ENCODE measurements at regions not wholly inside any gene's neighbourhood (a gene's known extent, or its start where the extent isn't known, plus 50 kb on each side); places are given as distances from the start of the nearest gene placed in this dataset.

DNA sequence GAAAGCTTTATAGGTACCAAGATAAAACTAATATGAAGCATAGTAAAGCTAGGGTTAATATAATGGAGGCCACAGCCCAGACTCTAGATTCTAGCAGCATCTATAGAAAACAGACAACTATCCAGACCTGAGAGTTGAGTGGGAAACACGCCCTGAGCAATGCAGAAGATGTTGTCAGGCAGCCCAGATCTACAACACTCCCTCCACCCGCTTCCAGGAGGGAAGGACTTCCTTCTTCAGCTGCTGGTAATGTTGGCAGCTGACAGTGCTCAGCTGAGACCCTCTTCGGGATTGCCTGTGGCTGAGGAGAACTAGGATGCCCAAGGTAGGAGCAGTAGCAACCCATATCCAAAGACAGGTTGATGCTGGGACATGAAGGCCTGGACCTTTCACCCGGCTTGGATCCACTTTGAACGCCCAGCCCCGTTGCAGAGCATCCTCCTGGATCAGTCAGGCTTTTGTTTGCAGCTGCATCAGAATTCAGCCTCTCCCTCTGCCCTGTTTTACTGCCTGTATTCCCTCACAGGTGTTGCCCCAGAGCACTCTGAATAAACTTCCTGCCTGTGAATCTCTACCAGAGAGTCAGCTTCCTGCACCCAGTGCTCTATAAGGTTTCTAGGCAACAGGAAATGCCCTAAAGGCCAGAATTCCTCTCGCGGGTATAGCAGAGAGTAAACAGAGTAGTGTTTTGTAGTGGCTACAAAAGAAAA is 174.7 kb upstream of the IL12A start:
- peaks cover 7% of the 10 kb centered on the region for H3K27me3 Mint-ChIP-seq (ENCODE audit: low read depth)
- no peaks in the 10 kb centered on the region for H3K9me3 Mint-ChIP-seq
- CTCF ChIA-PET: no interaction called here
- H3K4me3 Mint-ChIP-seq: no peak overlapping the region
- no peak for DNase-seq
- no peaks in the 10 kb centered on the region for H3K36me3 Mint-ChIP-seq (ENCODE audit: low read depth)
- H3K4me1 Mint-ChIP-seq (ENCODE audit: low read depth): no peaks in the 10 kb centered on the region
- intact Hi-C loops (cut with micrococcal nuclease): no loop called here
- no peak overlapping the region for H3K27ac Mint-ChIP-seq

DNA sequence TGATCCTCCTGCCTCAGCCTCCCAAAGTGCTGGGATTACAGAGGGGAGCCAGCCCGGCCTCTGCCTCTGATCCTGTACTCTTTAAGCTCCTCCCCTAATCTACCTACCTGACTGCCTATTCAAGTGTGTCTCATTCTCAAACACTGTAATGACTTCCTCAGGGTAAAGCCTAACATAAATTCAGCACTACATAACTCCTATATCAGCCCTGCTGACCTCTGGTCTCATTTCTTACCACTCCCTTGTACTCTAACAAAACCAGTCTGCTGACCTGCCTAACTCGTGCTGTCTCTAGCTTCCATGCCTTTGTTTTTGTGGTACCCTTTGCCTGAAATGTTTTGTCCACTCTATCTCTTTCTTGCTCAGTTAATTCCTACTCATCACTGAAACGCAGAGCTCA is 172.1 kb upstream of the IL12A start:
- Mint-ChIP-seq H3K27ac (no peak overlapping the region), H3K4me3 (no peak overlapping the region), H3K4me1 (ENCODE audit: low read depth) (no peaks in the 10 kb centered on the region), H3K36me3 (ENCODE audit: low read depth) (no peaks in the 10 kb centered on the region), H3K9me3 (no peaks in the 10 kb centered on the region), H3K27me3 (ENCODE audit: low read depth) (peaks cover 7% of the 10 kb centered on the region)
- no peak for DNase-seq
- intact Hi-C loops (cut with micrococcal nuclease): no loop called here
- CTCF ChIA-PET: interaction anchor here (0.7 kb wide), 1 partner anchor 12 kb away, joined by 3 read pairs; no protein-coding TSS in a partner anchor

DNA sequence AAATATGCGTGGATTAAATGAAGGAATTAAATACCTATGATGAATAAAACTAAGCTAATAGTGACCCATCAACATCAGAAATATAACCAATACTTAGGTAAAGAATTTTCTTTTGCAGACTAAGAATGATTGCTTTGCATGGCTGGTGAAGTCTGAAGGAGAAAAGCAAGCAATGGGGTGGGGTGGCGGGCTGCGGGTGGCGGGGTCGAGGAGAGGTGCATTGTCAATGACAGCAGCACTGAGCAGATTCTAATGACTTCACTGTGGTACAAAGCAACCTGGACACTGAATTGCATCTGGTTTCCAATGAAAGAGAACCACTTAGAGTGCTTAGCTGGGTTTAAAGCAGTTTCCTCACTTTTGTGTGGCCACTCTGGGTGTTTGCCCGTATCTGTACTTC is 171.5 kb upstream of the IL12A start:
- Mint-ChIP-seq H3K4me1 (ENCODE audit: low read depth) (no peaks in the 10 kb centered on the region), H3K36me3 (ENCODE audit: low read depth) (no peaks in the 10 kb centered on the region), H3K27me3 (ENCODE audit: low read depth) (peaks cover 9% of the 10 kb centered on the region), H3K4me3 (no peak overlapping the region), H3K9me3 (no peaks in the 10 kb centered on the region), H3K27ac (no peak overlapping the region)
- CTCF ChIA-PET: no interaction called here
- no peak for DNase-seq
- intact Hi-C loops (cut with micrococcal nuclease): no loop called here

DNA sequence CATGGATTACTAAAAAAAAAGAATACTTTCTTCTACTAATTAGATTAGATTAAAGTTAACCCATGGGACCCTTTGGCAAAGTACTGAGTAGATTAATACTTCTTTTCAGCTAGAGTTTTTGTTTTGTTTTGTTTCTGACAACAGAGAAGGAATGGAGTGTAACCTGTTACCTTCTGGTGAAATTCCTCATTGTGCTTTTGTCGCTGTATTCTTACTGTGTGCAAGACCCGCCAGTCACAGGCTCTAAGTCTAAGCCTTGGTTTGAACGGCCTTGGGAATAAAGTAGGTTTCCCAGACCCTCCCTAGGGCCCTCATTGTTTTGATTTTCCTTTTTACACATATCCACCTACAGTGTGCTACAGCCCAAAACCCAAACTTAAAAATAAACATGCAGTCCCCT is 171.1 kb upstream of the IL12A start:
- no peak overlapping the region for H3K27ac Mint-ChIP-seq
- H3K4me1 Mint-ChIP-seq (ENCODE audit: low read depth): no peaks in the 10 kb centered on the region
- CTCF ChIA-PET: interaction anchor here (0.9 kb wide), 1 partner anchor 11 kb away, joined by 6 read pairs; no protein-coding TSS in a partner anchor
- H3K9me3 Mint-ChIP-seq: no peaks in the 10 kb centered on the region
- peaks cover 11% of the 10 kb centered on the region for H3K27me3 Mint-ChIP-seq (ENCODE audit: low read depth)
- no peaks in the 10 kb centered on the region for H3K36me3 Mint-ChIP-seq (ENCODE audit: low read depth)
- H3K4me3 Mint-ChIP-seq: no peak overlapping the region
- intact Hi-C loops (cut with micrococcal nuclease): no loop called here
- DNase-seq: no peak

DNA sequence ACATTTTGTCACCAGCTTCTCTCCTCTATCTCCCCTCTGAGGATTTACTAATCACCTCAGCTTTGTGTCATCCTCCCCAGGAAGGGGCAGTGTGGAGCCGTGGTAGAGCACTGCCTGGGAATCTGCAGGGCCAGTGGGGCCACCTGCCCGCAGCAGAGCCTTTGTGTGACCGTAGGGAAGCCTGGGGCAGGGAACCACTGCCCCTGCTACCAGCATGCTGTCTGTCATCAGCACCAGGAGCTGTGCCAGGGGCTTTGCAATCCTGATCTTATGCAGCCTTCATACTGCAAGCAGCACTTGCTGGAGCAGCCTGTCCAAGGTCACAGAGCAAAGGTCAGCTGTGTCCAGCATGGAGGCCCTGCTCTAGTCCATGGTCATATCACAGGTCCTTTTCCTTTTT is 170.2 kb upstream of the IL12A start:
- no peaks in the 10 kb centered on the region for H3K36me3 Mint-ChIP-seq (ENCODE audit: low read depth)
- H3K9me3 Mint-ChIP-seq: no peaks in the 10 kb centered on the region
- DNase-seq: no peak
- no peak overlapping the region for H3K27ac Mint-ChIP-seq
- CTCF ChIA-PET: interaction anchor here (0.9 kb wide), 1 partner anchor 10 kb away, joined by 6 read pairs; no protein-coding TSS in a partner anchor
- H3K4me1 Mint-ChIP-seq (ENCODE audit: low read depth): no peaks in the 10 kb centered on the region
- intact Hi-C loops (cut with micrococcal nuclease): no loop called here
- no peak overlapping the region for H3K4me3 Mint-ChIP-seq
- H3K27me3 Mint-ChIP-seq (ENCODE audit: low read depth): peaks cover 11% of the 10 kb centered on the region

DNA sequence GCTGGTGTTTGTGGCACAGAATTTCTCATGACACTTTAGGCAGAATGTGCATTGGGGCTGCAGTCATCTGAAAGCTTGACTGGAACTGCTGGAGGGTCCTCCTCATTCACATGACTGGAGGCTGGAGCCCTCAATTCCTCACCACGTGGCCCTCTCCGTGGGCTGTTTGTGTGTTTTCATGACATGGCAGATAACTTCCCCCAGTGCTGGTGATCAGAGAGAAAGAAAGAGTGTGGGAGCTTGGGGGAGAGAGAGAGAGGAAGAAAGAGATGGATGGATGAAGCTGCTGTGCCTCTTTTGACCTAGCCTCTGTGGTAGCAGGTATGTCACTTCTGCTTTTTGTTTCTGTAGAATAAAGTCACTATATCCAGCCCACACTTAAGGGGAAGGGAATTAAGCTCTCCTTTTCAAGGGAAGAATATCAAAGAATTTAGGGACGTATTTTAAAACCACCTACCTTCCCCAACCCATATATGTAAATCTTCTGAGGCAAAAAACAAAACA is 169.6 kb upstream of the IL12A start:
- H3K9me3 Mint-ChIP-seq: no peaks in the 10 kb centered on the region
- no peaks in the 10 kb centered on the region for H3K4me1 Mint-ChIP-seq (ENCODE audit: low read depth)
- DNase-seq: no peak
- no peaks in the 10 kb centered on the region for H3K36me3 Mint-ChIP-seq (ENCODE audit: low read depth)
- H3K27ac Mint-ChIP-seq: no peak overlapping the region
- intact Hi-C loops (cut with micrococcal nuclease): no loop called here
- CTCF ChIA-PET: interaction anchor here (0.6 kb wide), 1 partner anchor 39 kb away, joined by 5 read pairs; no protein-coding TSS in a partner anchor
- no peak overlapping the region for H3K4me3 Mint-ChIP-seq
- peaks cover 11% of the 10 kb centered on the region for H3K27me3 Mint-ChIP-seq (ENCODE audit: low read depth)

DNA sequence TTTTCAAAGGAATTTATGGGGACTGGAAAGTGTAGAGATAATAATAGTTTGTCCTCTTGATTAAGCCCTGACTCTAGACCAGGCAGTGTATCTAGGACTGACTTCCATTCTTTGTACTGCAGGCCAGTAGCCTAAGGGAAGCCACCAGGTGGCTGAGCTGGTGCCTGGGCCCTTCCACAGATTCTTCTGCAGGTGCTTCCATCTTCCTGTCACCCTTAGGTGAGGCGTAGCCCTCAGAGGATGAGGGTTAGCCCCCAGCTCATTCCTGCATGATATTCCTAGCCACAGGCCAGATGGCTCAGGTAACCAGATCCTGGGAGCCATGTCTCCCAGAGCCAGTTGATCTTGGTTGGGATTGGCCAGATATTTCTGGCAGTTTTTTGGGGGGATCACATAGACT is 169.0 kb upstream of the IL12A start:
- CTCF ChIA-PET: interaction anchor here (0.6 kb wide), 1 partner anchor 40 kb away, joined by 5 read pairs; no protein-coding TSS in a partner anchor
- Mint-ChIP-seq H3K4me1 (ENCODE audit: low read depth) (no peaks in the 10 kb centered on the region), H3K36me3 (ENCODE audit: low read depth) (no peaks in the 10 kb centered on the region), H3K27me3 (ENCODE audit: low read depth) (peaks cover 11% of the 10 kb centered on the region), H3K27ac (no peak overlapping the region), H3K9me3 (no peaks in the 10 kb centered on the region), H3K4me3 (no peak overlapping the region)
- no peak for DNase-seq
- intact Hi-C loops (cut with micrococcal nuclease): no loop called here

DNA sequence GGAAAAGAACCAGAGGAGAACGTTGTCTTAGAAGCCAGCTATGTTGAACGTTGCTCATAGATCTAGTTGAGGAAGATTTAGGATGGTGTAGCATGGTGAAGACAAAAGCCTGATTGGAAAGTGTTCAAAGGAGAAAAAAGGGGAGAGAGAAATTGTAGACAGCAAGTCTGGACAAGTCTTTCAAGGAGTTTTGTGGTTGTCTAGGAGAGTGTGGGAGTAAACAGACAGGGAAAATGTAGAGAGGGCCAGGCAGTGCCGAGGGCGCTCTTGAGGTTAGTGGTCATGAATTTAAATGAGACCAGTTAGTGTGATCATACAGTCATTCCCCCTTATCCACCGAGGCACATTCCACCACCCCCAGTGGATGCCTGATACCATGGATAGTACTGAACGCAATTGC is 167.5 kb upstream of the IL12A start:
- intact Hi-C loops (cut with micrococcal nuclease): no loop called here
- no peaks in the 10 kb centered on the region for H3K4me1 Mint-ChIP-seq (ENCODE audit: low read depth)
- H3K27me3 Mint-ChIP-seq (ENCODE audit: low read depth): peaks cover 11% of the 10 kb centered on the region
- no peak for DNase-seq
- H3K27ac Mint-ChIP-seq: no peak overlapping the region
- H3K4me3 Mint-ChIP-seq: no peak overlapping the region
- no peaks in the 10 kb centered on the region for H3K36me3 Mint-ChIP-seq (ENCODE audit: low read depth)
- H3K9me3 Mint-ChIP-seq: no peaks in the 10 kb centered on the region
- CTCF ChIA-PET: no interaction called here

DNA sequence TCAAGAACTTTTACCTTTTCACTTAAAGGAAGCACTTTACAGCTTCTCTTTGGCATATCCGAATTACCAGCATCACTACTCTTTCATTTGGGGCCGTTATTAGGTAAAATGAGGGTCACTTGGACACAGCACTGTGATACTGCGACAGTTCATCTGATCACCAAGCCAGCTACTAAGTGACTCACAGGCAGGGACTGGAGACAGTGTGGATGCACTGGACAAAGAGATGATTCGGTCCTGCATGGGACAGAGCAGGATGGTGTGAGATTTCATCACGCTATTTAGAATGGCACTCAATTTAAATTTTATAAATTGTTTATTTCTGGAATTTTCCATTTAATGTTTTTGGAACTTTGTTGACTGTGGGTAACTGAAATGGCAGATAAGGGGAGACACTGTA is 166.9 kb upstream of the IL12A start:
- CTCF ChIA-PET: interaction anchor here (0.7 kb wide), 1 partner anchor 1680 kb away, joined by 4 read pairs; no protein-coding TSS in a partner anchor
- peaks cover 8% of the 10 kb centered on the region for H3K27me3 Mint-ChIP-seq (ENCODE audit: low read depth)
- intact Hi-C loops (cut with micrococcal nuclease): no loop called here

DNA sequence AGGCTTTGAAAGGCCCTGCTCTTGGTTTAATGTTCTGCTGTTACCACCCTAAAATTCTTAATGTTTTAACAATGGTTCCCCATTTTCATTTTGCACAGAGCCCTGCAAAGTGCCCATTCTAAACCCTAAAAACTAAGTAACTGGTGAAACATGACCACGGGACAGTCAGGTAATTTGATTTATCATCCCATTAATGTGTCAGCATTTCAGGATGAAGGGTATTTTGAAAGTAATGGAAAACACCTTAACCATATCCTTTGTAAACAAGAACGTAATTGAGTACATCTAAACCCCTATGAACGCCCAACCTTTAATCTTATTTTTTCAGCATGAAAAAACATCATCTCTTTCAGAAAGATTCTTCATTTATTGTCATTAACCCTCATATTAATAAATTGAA is 164.9 kb upstream of the IL12A start:
- CTCF ChIA-PET: no interaction called here
- no peak overlapping the region for H3K27ac Mint-ChIP-seq
- intact Hi-C loops (cut with micrococcal nuclease): no loop called here
- H3K4me1 Mint-ChIP-seq (ENCODE audit: low read depth): no peaks in the 10 kb centered on the region
- H3K36me3 Mint-ChIP-seq (ENCODE audit: low read depth): no peaks in the 10 kb centered on the region
- H3K4me3 Mint-ChIP-seq: no peak overlapping the region
- H3K27me3 Mint-ChIP-seq (ENCODE audit: low read depth): peaks cover 9% of the 10 kb centered on the region
- no peaks in the 10 kb centered on the region for H3K9me3 Mint-ChIP-seq
- DNase-seq: no peak

More for the DNA sequence above, 166.9 kb upstream of the IL12A start:
- H3K9me3 Mint-ChIP-seq: no peaks in the 10 kb centered on the region
- DNase-seq: no peak
- H3K36me3 Mint-ChIP-seq (ENCODE audit: low read depth): no peaks in the 10 kb centered on the region
- no peak overlapping the region for H3K4me3 Mint-ChIP-seq
- no peaks in the 10 kb centered on the region for H3K4me1 Mint-ChIP-seq (ENCODE audit: low read depth)
- no peak overlapping the region for H3K27ac Mint-ChIP-seq

DNA sequence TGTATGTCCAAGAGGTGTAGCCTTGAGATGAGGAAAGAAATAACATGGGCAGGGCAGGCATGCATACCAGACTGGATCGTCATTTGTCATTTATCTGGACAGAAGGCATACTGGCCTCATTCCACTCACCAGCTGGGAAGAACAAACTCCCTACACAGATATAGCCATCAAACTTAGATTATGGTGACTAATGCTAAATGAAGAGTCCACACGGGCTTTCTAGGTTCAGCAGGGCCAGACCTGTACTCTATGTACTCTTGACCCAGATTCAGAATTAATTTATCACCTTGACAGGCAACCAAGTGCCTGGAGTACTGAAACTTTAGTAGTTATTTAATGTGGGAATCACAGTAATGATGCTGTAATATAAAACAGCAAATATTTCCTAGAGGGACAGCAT is 164.3 kb upstream of the IL12A start:
- Mint-ChIP-seq H3K9me3 (no peaks in the 10 kb centered on the region), H3K27ac (no peak overlapping the region), H3K36me3 (ENCODE audit: low read depth) (no peaks in the 10 kb centered on the region), H3K4me3 (no peak overlapping the region), H3K4me1 (ENCODE audit: low read depth) (no peaks in the 10 kb centered on the region), H3K27me3 (ENCODE audit: low read depth) (peaks cover 9% of the 10 kb centered on the region)
- intact Hi-C loops (cut with micrococcal nuclease): no loop called here
- no peak for DNase-seq
- CTCF ChIA-PET: no interaction called here

DNA sequence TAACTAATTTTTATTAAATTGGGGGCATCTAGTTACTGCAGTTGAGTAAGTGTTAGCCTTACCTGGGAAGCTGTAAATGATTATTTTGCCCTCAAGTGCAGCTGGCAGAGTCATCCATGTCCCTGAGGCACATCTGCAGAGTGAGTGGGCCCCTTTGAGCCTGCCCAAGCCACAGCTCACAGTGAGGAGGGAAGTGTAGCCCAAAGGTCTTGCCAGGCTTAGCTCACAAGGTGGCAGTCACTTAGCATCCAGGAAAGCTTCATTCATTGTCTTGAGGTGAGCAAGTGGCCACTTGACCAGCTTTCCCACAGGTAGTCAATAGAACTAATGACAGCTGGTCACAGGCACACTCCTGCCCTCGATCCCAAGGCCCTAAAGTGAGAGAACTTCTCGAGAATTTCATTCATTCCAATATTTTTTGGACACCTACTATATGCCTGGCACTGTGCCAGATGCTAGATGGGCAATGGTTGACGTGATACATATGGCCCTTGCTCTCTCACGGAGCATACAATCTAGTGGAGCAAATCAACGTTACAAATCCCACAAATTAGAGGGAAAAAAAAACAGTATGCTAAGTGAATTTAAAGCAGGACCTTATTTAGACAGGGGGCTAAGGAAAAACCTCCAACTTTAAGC is 163.3 kb upstream of the IL12A start:
- Mint-ChIP-seq H3K27ac (no peak overlapping the region), H3K4me1 (ENCODE audit: low read depth) (no peaks in the 10 kb centered on the region), H3K36me3 (ENCODE audit: low read depth) (no peaks in the 10 kb centered on the region), H3K9me3 (no peaks in the 10 kb centered on the region), H3K4me3 (no peak overlapping the region), H3K27me3 (ENCODE audit: low read depth) (peaks cover 9% of the 10 kb centered on the region)
- no peak for DNase-seq
- intact Hi-C loops (cut with micrococcal nuclease): no loop called here
- CTCF ChIA-PET: interaction anchor here (1.0 kb wide), 1 partner anchor 20 kb away, joined by 6 read pairs; no protein-coding TSS in a partner anchor

DNA sequence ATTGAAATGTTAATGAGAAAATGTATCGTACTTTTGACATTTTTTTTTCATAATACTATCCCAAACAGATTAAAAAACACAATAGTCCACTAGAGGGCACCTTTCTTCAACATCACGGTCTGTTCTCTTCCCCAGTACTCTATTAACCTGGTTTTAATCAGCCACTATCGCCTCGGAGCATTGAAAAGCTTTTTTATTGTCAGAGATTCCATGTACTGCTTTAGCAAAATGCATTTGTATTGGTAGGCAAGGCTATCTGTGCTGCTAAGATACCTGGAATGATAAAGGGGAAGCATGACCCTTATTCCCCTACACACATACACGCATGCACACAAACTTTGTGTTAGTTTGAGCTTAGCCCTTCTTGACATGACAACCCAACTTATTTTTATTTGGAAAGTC is 160.1 kb upstream of the IL12A start:
- H3K4me1 Mint-ChIP-seq (ENCODE audit: low read depth): no peaks in the 10 kb centered on the region
- no peak for DNase-seq
- intact Hi-C loops (cut with micrococcal nuclease): loop anchor here (1.0 to 2.0 kb wide), 2 partner anchors 66 to 178 kb away; no protein-coding TSS in a partner anchor
- no peak overlapping the region for H3K27ac Mint-ChIP-seq
- no peaks in the 10 kb centered on the region for H3K36me3 Mint-ChIP-seq (ENCODE audit: low read depth)
- H3K9me3 Mint-ChIP-seq: no peaks in the 10 kb centered on the region
- no peak overlapping the region for H3K4me3 Mint-ChIP-seq
- peaks cover 2% of the 10 kb centered on the region for H3K27me3 Mint-ChIP-seq (ENCODE audit: low read depth)
- CTCF ChIA-PET: interaction anchor here (0.6 to 2.0 kb wide), 8 partner anchors 10 to 727 kb away, joined by 3 to 8 read pairs (median 3); no protein-coding TSS in a partner anchor
